Astrocyte (in vitro differentiated cells and primary cell): ENCODE measurements at regions not wholly inside any gene's neighbourhood (a gene's known extent, or its start where the extent isn't known, plus 50 kb on each side); places are given as distances from the start of the nearest gene placed in this dataset.

Source experiments
- DNase-seq: peaks from one replicate; pipeline ENCODE4 v3.0.0-alpha.2; 2010; ENCODE audit warnings: low read depth
- FAIRE-seq: peaks from 2 replicates; lab custom pipeline; 2011; peaks lifted over from hg19 to GRCh38; lab: Jason Lieb, UNC
- H2AFZ ChIP-seq: 2 replicates; pipeline ENCODE4 v1.6.0; 2012; ENCODE audit warnings: low read depth, low read length, inconsistent platforms
- H3K27ac ChIP-seq: 2 replicates; pipeline ENCODE4 v1.5.1; 2011; ENCODE audit warnings: low read depth, low read length, inconsistent platforms
- H3K27me3 ChIP-seq: 2 replicates; pipeline ENCODE4 v1.6.0; 2011; ENCODE audit warnings: low read length, inconsistent platforms; ENCODE audit not compliant: insufficient read depth
- H3K36me3 ChIP-seq: 2 replicates; pipeline ENCODE4 v1.5.1; 2011; ENCODE audit warnings: low read length, inconsistent platforms; ENCODE audit not compliant: insufficient read depth
- H3K4me1 ChIP-seq: 2 replicates; pipeline ENCODE4 v1.5.1; 2011; ENCODE audit warnings: low read length, inconsistent platforms; ENCODE audit not compliant: insufficient read depth
- H3K4me2 ChIP-seq: 2 replicates; pipeline ENCODE4 v1.6.0; 2012; ENCODE audit warnings: low read length, inconsistent platforms
- H3K4me3 ChIP-seq: 2 replicates; pipeline ENCODE4 v1.5.1; 2011; ENCODE audit warnings: low read depth, mild to moderate bottlenecking, low read length, inconsistent platforms; ENCODE audit not compliant: insufficient read depth
- H3K79me2 ChIP-seq: 2 replicates; pipeline ENCODE4 v1.6.0; 2012; ENCODE audit warnings: mild to moderate bottlenecking, low read length, inconsistent platforms; ENCODE audit not compliant: insufficient read depth
- H3K9ac ChIP-seq: 2 replicates; pipeline ENCODE4 v1.6.0; 2012; ENCODE audit warnings: mild to moderate bottlenecking, low read length, inconsistent platforms
- H3K9me3 ChIP-seq: 2 replicates; pipeline ENCODE4 v1.5.1; 2012; ENCODE audit warnings: low read depth, mild to moderate bottlenecking, low read length, inconsistent platforms; ENCODE audit not compliant: insufficient read depth
- H4K20me1 ChIP-seq: 2 replicates; pipeline ENCODE4 v1.6.0; 2012; ENCODE audit warnings: low read length, inconsistent platforms; ENCODE audit not compliant: insufficient read depth
- H3K27ac Mint-ChIP-seq: one replicate; pipeline ENCODE4 v1.8.0; 2021; ENCODE audit warnings: mild to moderate bottlenecking, mixed read lengths; ENCODE audit not compliant: unreplicated experiment
- H3K27me3 Mint-ChIP-seq: one replicate; pipeline ENCODE4 v1.8.0; 2021; ENCODE audit warnings: low read depth, mixed read lengths; ENCODE audit not compliant: unreplicated experiment
- H3K36me3 Mint-ChIP-seq: one replicate; pipeline ENCODE4 v1.8.0; 2021; ENCODE audit warnings: low read depth, mixed read lengths; ENCODE audit not compliant: unreplicated experiment
- H3K4me1 Mint-ChIP-seq: one replicate; pipeline ENCODE4 v1.8.0; 2021; ENCODE audit warnings: low read depth, mixed read lengths; ENCODE audit not compliant: unreplicated experiment
- H3K4me3 Mint-ChIP-seq: one replicate; pipeline ENCODE4 v1.8.0; 2021; ENCODE audit warnings: mild to moderate bottlenecking, moderate library complexity, mixed read lengths; ENCODE audit not compliant: unreplicated experiment
- H3K9me3 Mint-ChIP-seq: one replicate; pipeline ENCODE4 v1.8.0; 2021; ENCODE audit warnings: mild to moderate bottlenecking, mixed read lengths; ENCODE audit not compliant: unreplicated experiment
- EZH2 ChIP-seq: IDR thresholded peaks from 2 replicates; pipeline ENCODE4 v1.6.1; 2012; ENCODE audit warnings: mild to moderate bottlenecking, low read length, inconsistent platforms; ENCODE audit not compliant: insufficient read depth
- TF ChIP-seq, protein P1 (sequence below): IDR thresholded peaks from 2 replicates; pipeline ENCODE4 v1.5.1; 2011; ENCODE audit warnings: low read depth, mild to moderate bottlenecking, inconsistent platforms, low read length, moderate library complexity; ENCODE audit not compliant: insufficient read depth

DNA sequence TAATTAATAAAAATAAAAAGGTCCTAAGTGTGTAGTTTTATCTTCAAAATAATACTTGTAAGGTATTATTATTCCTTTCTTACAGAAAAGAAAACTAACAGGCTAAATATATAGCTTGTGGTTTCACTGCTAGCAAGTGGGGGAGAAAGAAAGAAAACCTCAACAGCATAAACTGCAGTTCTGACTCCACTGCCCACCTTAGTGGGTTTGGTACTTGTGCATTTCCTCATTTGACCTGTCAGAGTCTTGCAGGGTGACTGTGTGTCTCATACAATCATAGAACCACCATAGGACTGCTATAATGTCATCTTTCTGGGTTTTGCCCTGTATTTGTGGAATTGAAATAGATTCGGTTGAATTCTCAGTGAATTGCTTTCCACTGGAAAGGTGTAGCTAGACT, 94.7 kb upstream of the PUDP start:
- no peaks in the 10 kb centered on the region for H3K9me3 ChIP-seq
- Mint-ChIP-seq H3K9me3 (no peaks in the 10 kb centered on the region), H3K4me1 (no peaks in the 10 kb centered on the region), H3K27me3 (no peaks in the 10 kb centered on the region), H3K27ac (no peak overlapping the region), H3K4me3 (no peak overlapping the region), H3K36me3 (no peaks in the 10 kb centered on the region)
- TF ChIP-seq, protein P1, sequence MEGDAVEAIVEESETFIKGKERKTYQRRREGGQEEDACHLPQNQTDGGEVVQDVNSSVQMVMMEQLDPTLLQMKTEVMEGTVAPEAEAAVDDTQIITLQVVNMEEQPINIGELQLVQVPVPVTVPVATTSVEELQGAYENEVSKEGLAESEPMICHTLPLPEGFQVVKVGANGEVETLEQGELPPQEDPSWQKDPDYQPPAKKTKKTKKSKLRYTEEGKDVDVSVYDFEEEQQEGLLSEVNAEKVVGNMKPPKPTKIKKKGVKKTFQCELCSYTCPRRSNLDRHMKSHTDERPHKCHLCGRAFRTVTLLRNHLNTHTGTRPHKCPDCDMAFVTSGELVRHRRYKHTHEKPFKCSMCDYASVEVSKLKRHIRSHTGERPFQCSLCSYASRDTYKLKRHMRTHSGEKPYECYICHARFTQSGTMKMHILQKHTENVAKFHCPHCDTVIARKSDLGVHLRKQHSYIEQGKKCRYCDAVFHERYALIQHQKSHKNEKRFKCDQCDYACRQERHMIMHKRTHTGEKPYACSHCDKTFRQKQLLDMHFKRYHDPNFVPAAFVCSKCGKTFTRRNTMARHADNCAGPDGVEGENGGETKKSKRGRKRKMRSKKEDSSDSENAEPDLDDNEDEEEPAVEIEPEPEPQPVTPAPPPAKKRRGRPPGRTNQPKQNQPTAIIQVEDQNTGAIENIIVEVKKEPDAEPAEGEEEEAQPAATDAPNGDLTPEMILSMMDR, result no peak
- no peak for TF ChIP-seq EZH2
- no peak overlapping the region for H2AFZ ChIP-seq
- H3K36me3 ChIP-seq, result no peaks in the 10 kb centered on the region
- H3K79me2 ChIP-seq, result no peaks in the 10 kb centered on the region
- H4K20me1 ChIP-seq, result no peaks in the 10 kb centered on the region
- H3K4me1 ChIP-seq, result no peaks in the 10 kb centered on the region
- H3K4me3 ChIP-seq, result no peak overlapping the region
- H3K27me3 ChIP-seq, result no peaks in the 10 kb centered on the region
- DNase-seq (no peak), FAIRE-seq (peak; percentile 32)
- no peak overlapping the region for H3K27ac ChIP-seq
- H3K4me2 ChIP-seq, result no peak overlapping the region
- H3K9ac ChIP-seq, result no peak overlapping the region

DNA sequence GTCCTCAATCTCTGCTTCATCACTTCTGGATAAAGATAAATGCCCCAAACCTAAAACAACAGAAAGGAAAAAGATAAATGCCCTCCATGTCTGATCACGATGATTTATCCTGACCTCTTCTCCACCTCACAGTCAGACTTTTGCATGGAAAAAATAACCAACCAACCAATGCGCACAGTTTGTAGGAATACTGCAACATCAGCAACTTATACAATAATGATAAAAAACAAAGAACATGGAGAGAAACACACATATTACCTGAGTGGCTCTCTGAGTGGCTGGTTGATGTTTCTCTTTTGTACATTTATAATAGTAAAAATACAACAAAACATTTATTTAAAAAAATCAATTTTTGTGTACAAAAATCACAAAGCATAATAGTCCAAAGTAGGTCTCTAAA, 93.0 kb upstream of the PUDP start:
- Histone ChIP-seq H3K27me3 (no peaks in the 10 kb centered on the region), H3K79me2 (no peaks in the 10 kb centered on the region), H3K4me1 (no peaks in the 10 kb centered on the region), H3K9ac (no peak overlapping the region), H3K4me3 (no peak overlapping the region), H2AFZ (no peak overlapping the region), H4K20me1 (no peaks in the 10 kb centered on the region), H3K4me2 (no peak overlapping the region), H3K27ac (no peak overlapping the region), H3K9me3 (no peaks in the 10 kb centered on the region), H3K36me3 (no peaks in the 10 kb centered on the region)
- Mint-ChIP-seq H3K36me3 (no peaks in the 10 kb centered on the region), H3K9me3 (no peaks in the 10 kb centered on the region), H3K27me3 (no peaks in the 10 kb centered on the region), H3K4me3 (no peak overlapping the region), H3K27ac (no peak overlapping the region), H3K4me1 (no peaks in the 10 kb centered on the region)
- TF ChIP-seq, protein P1, result no peak
- TF ChIP-seq EZH2, result no peak
- FAIRE-seq, result no peak
- no peak for DNase-seq

DNA sequence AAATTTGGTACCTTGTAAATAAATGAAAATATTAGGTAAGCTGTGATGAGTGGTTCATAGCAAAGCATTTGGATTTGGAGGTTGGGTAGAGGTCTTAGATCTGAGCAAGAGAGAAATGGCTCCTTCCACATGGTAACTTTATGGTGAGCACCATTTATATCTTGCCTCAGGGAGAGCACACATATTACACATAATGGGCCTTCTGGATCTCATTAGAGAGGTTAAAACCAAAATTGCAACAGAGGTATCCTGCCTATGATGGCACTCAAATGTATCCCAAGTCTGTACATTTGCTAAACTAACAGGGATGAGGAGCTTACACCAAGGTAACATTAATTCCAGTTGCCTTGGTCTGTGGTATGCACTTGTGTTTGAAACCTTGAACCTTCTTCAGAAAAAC, 87.1 kb upstream of the PUDP start:
- no peak overlapping the region for H3K27ac ChIP-seq
- H3K9me3 ChIP-seq, result no peaks in the 10 kb centered on the region
- no peak overlapping the region for H2AFZ ChIP-seq
- no peak overlapping the region for H3K9ac ChIP-seq
- Mint-ChIP-seq H3K4me3 (no peak overlapping the region), H3K9me3 (no peaks in the 10 kb centered on the region), H3K27me3 (no peaks in the 10 kb centered on the region), H3K27ac (no peak overlapping the region), H3K4me1 (peaks cover 2% of the 10 kb centered on the region), H3K36me3 (no peaks in the 10 kb centered on the region)
- FAIRE-seq (peak; percentile 66), DNase-seq (no peak)
- H3K4me1 ChIP-seq, result no peaks in the 10 kb centered on the region
- no peaks in the 10 kb centered on the region for H3K36me3 ChIP-seq
- H3K27me3 ChIP-seq, result no peaks in the 10 kb centered on the region
- H3K4me3 ChIP-seq, result no peak overlapping the region
- H4K20me1 ChIP-seq, result no peaks in the 10 kb centered on the region
- TF ChIP-seq, protein P1, result no peak
- TF ChIP-seq EZH2, result no peak
- no peaks in the 10 kb centered on the region for H3K79me2 ChIP-seq
- H3K4me2 ChIP-seq, result no peak overlapping the region
